ENCODE measurements at regions not wholly inside any gene's neighbourhood (a gene's known extent, or its start where the extent isn't known, plus 50 kb on each side); places are given as distances from the start of the nearest gene placed in this dataset.

GRCh38 chr4:67035501-67035900 is 509.8 kb downstream of the CENPC start:
- Histone ChIP-seq H3K4me3 (ENCODE audit: insufficient read depth, low read length, poor library complexity, severe bottlenecking) (no peak overlapping the region), H2AFZ (ENCODE audit: low read depth, low read length, severe bottlenecking) (no peak overlapping the region), H3K27ac (ENCODE audit: low read depth, low read length) (no peak overlapping the region), H3K4me2 (ENCODE audit: low read depth, low read length, poor library complexity, severe bottlenecking) (no peak overlapping the region), H3K27me3 (ENCODE audit: low read length) (no peaks in the 10 kb centered on the region), H3K9me2 (replicated peaks; ENCODE audit: insufficient read depth, low read length) (no peaks in the 10 kb centered on the region), H4K20me1 (ENCODE audit: low read depth, low read length) (no peaks in the 10 kb centered on the region), H3K79me2 (ENCODE audit: insufficient read depth, low read length) (no peaks in the 10 kb centered on the region), H3K9ac (ENCODE audit: low read length) (no peak overlapping the region), H3F3A (ENCODE audit: insufficient read depth) (no peaks in the 10 kb centered on the region), H3K9me3 (ENCODE audit: insufficient read depth, low read length) (no peaks in the 10 kb centered on the region), H3K36me3 (ENCODE audit: low read length) (no peaks in the 10 kb centered on the region)
- no peak for TF ChIP-seq EZH2phosphoT487 (conservative IDR thresholded peaks at IDR 0.05; ENCODE audit: low read length)
- TF ChIP-seq CTCF (IDR thresholded peaks at IDR 0.05; ENCODE audit: insufficient read depth, low read length, poor library complexity, severe bottlenecking) = no peak

- Histone ChIP-seq H3K9me3 (ENCODE audit: insufficient read depth, low read length) (no peaks in the 10 kb centered on the region), H3K36me3 (ENCODE audit: low read length) (no peaks in the 10 kb centered on the region), H2AFZ (ENCODE audit: low read depth, low read length, severe bottlenecking) (no peak overlapping the region), H4K20me1 (ENCODE audit: low read depth, low read length) (no peaks in the 10 kb centered on the region), H3K9me2 (replicated peaks; ENCODE audit: insufficient read depth, low read length) (no peaks in the 10 kb centered on the region), H3K27me3 (ENCODE audit: low read length) (no peaks in the 10 kb centered on the region), H3K9ac (ENCODE audit: low read length) (no peak overlapping the region), H3K4me2 (ENCODE audit: low read depth, low read length, poor library complexity, severe bottlenecking) (no peak overlapping the region), H3K79me2 (ENCODE audit: insufficient read depth, low read length) (no peaks in the 10 kb centered on the region), H3K4me3 (ENCODE audit: insufficient read depth, low read length, poor library complexity, severe bottlenecking) (no peak overlapping the region), H3F3A (ENCODE audit: insufficient read depth) (no peaks in the 10 kb centered on the region), H3K27ac (ENCODE audit: low read depth, low read length) (no peak overlapping the region)
- no peak for TF ChIP-seq EZH2phosphoT487 (conservative IDR thresholded peaks at IDR 0.05; ENCODE audit: low read length)
- TF ChIP-seq CTCF (IDR thresholded peaks at IDR 0.05; ENCODE audit: insufficient read depth, low read length, poor library complexity, severe bottlenecking) = no peak
Measured at GRCh38 chr4:67030636-67031035, 514.7 kb downstream of the CENPC start.

- TF ChIP-seq EZH2phosphoT487 (conservative IDR thresholded peaks at IDR 0.05; ENCODE audit: low read length) (no peak), CTCF (IDR thresholded peaks at IDR 0.05; ENCODE audit: insufficient read depth, low read length, poor library complexity, severe bottlenecking) (no peak)
- Histone ChIP-seq H2AFZ (ENCODE audit: low read depth, low read length, severe bottlenecking) (no peak overlapping the region), H3K9ac (ENCODE audit: low read length) (no peak overlapping the region), H3K9me3 (ENCODE audit: insufficient read depth, low read length) (no peaks in the 10 kb centered on the region), H3F3A (ENCODE audit: insufficient read depth) (no peaks in the 10 kb centered on the region), H3K4me2 (ENCODE audit: low read depth, low read length, poor library complexity, severe bottlenecking) (no peak overlapping the region), H3K27ac (ENCODE audit: low read depth, low read length) (no peak overlapping the region), H3K36me3 (ENCODE audit: low read length) (no peaks in the 10 kb centered on the region), H4K20me1 (ENCODE audit: low read depth, low read length) (no peaks in the 10 kb centered on the region), H3K27me3 (ENCODE audit: low read length) (no peaks in the 10 kb centered on the region), H3K79me2 (ENCODE audit: insufficient read depth, low read length) (no peaks in the 10 kb centered on the region), H3K9me2 (replicated peaks; ENCODE audit: insufficient read depth, low read length) (no peaks in the 10 kb centered on the region), H3K4me3 (ENCODE audit: insufficient read depth, low read length, poor library complexity, severe bottlenecking) (no peak overlapping the region)
Measured at GRCh38 chr4:67020438-67020797, 524.9 kb downstream of the CENPC start.

Measured in SU-DHL-6 (cell line).